A549 (cell line): ENCODE measurements at regions not wholly inside any gene's neighbourhood (a gene's known extent, or its start where the extent isn't known, plus 50 kb on each side); places are given as distances from the start of the nearest gene placed in this dataset.

ENCODE experiments used
- ATAC-seq, 2 experiments: fragments of 200-7000 bp in 1 of 2; fragments of >200 bp in 1 of 2; cut with Nextera tagmentation in 1 of 2; cut with Tn5 transposase in 1 of 2; 3 replicates each; pipeline versions ENCODE4 v1.8.0 to v1.9.1; 2018 to 2020; ENCODE audit warnings: mild to moderate bottlenecking in 1 of 2, moderate library complexity in 1 of 2
- CTCF ChIA-PET: fragments of 300-600 bp; sonication (Branson Sonifier 250); formaldehyde crosslinking; extraction: SDS; loops from one replicate; lab custom pipeline; 2021; ENCODE audit warnings: antibody characterized with exemption, inconsistent platforms; lab: Yijun Ruan, JAX
- POLR2A ChIA-PET: fragments of 350-600 bp; formaldehyde crosslinking; extraction: SDS; loops from one replicate; lab custom pipeline; 2021; ENCODE audit warnings: antibody characterized with exemption, inconsistent platforms; lab: Yijun Ruan, JAX
- DNase-seq, 2 experiments: peaks; one replicate each; pipeline versions ENCODE4 v3.0.0 to v3.0.0-alpha.2; 2011 to 2016; ENCODE audit warnings: low read depth in 1 of 2, low spot score in 1 of 2
- FAIRE-seq: peaks from 2 replicates; lab custom pipeline; 2011; peaks lifted over from hg19 to GRCh38; lab: Jason Lieb, UNC
- H3K27ac ChIP-seq, 2 experiments: fragments of >200 bp; sonication (Bioruptor Twin); formaldehyde crosslinking; 3 replicates each; pipeline ENCODE4 v1.5.1; 2016 to 2017
- H3K4me1 ChIP-seq: fragments of >200 bp; sonication (Bioruptor Twin); formaldehyde crosslinking; 3 replicates; pipeline ENCODE4 v1.6.1; 2016
- H3K4me2 ChIP-seq: fragments of >200 bp; sonication (Bioruptor Twin); formaldehyde crosslinking; 3 replicates; pipeline ENCODE4 v1.6.1; 2016
- H3K4me3 ChIP-seq: fragments of >200 bp; sonication (Bioruptor Twin); formaldehyde crosslinking; 3 replicates; pipeline ENCODE4 v1.5.1; 2016
- H3K9me3 ChIP-seq: fragments of >200 bp; sonication (Bioruptor Twin); formaldehyde crosslinking; 3 replicates; pipeline ENCODE4 v1.6.1; 2016
- BHLHE40 ChIP-seq: IDR thresholded peaks from 2 replicates; pipeline ENCODE4 v1.6.1; 2012; ENCODE audit warnings: low read depth, low read length, inconsistent platforms
- CBX8 ChIP-seq: fragments of 200-600 bp; sonication (generic); IDR thresholded peaks from 2 replicates; pipeline ENCODE4 v1.6.1; 2016
- CHD4 ChIP-seq: fragments of 200-600 bp; sonication (generic); IDR thresholded peaks from 2 replicates; pipeline ENCODE4 v1.6.1; 2016; ENCODE audit warnings: antibody characterized with exemption, mild to moderate bottlenecking, borderline replicate concordance
- EP300 ChIP-seq, 2 experiments: fragments of >200 bp; sonication (Bioruptor Twin); formaldehyde crosslinking; IDR thresholded peaks; 2 replicates in 1 of 2; 3 replicates in 1 of 2; pipeline ENCODE4 v1.6.1; 2016 to 2017
- FOXS1 ChIP-seq: fragments of 250-450 bp; sonication (Bioruptor Pico); IDR thresholded peaks from 2 replicates; pipeline ENCODE4 v1.5.0; 2020; ENCODE audit warnings: mild to moderate bottlenecking, moderate library complexity
- GATA3 ChIP-seq: IDR thresholded peaks from 2 replicates; pipeline ENCODE4 v1.6.1; 2012; ENCODE audit warnings: borderline replicate concordance
- HDAC2 ChIP-seq: fragments of 200-600 bp; sonication (generic); IDR thresholded peaks from 2 replicates; pipeline ENCODE4 v1.6.1; 2016
- HES2 ChIP-seq: fragments of >200 bp; sonication (Bioruptor Twin); formaldehyde crosslinking; IDR thresholded peaks from 2 replicates; pipeline ENCODE4 v1.6.1; 2016
- JUN ChIP-seq, 2 experiments: fragments of >200 bp; sonication (Bioruptor Twin); formaldehyde crosslinking; IDR thresholded peaks; 2 replicates in 1 of 2; 3 replicates in 1 of 2; pipeline ENCODE4 v1.6.1; 2016 to 2017
- JUNB ChIP-seq: fragments of >200 bp; sonication (Bioruptor Twin); formaldehyde crosslinking; IDR thresholded peaks from 2 replicates; pipeline ENCODE4 v1.6.1; 2016
- KDM1A ChIP-seq: fragments of 200-600 bp; sonication (generic); IDR thresholded peaks from 2 replicates; pipeline ENCODE4 v1.6.1; 2016; ENCODE audit warnings: low read depth, mild to moderate bottlenecking
- KDM5A ChIP-seq: fragments of 200-600 bp; sonication (generic); IDR thresholded peaks from 2 replicates; pipeline ENCODE4 v1.6.1; 2016; ENCODE audit warnings: antibody characterized with exemption, mild to moderate bottlenecking
- MAZ ChIP-seq: fragments of 150-350 bp; IDR thresholded peaks from 2 replicates; pipeline ENCODE4 v1.6.1; 2014; ENCODE audit warnings: antibody characterized with exemption, low read depth, low read length, borderline replicate concordance
- PHF8 ChIP-seq: fragments of 200-600 bp; sonication (generic); IDR thresholded peaks from 2 replicates; pipeline ENCODE4 v1.6.1; 2016; ENCODE audit warnings: low read depth, mild to moderate bottlenecking, antibody characterized with exemption, moderate library complexity, borderline replicate concordance
- POLR2AphosphoS2 ChIP-seq: conservative IDR thresholded peaks from 2 replicates; pipeline ENCODE4 v1.6.1; 2012; ENCODE audit warnings: low read length, improper control_type of control experiment, inconsistent platforms
- REST ChIP-seq: fragments of 200-600 bp; sonication (generic); IDR thresholded peaks from 2 replicates; pipeline ENCODE4 v1.6.1; 2016; ENCODE audit warnings: antibody characterized with exemption, mild to moderate bottlenecking, moderate library complexity
- TP53 ChIP-seq: fragments of 250-450 bp; sonication (Bioruptor Pico); IDR thresholded peaks from 2 replicates; pipeline ENCODE4 v1.5.0; 2021; ENCODE audit warnings: mild to moderate bottlenecking, moderate library complexity
- ZFP36 ChIP-seq: fragments of 450-650 bp; IDR thresholded peaks from 2 replicates; pipeline ENCODE4 v1.6.1; 2014; ENCODE audit warnings: borderline replicate concordance; ENCODE audit not compliant: partially characterized antibody
- ZSCAN20 ChIP-seq: fragments of 250-450 bp; sonication (Bioruptor Pico); IDR thresholded peaks from 2 replicates; pipeline ENCODE4 v1.8.0; 2022; ENCODE audit warnings: mild to moderate bottlenecking, moderate library complexity
- WGBS: methylation state at CpG from one replicate; pipeline ENCODE4 v1.1.6; 2017; ENCODE audit errors: missing lambda C conversion rate; 5-methylcytosine and 5-hydroxymethylcytosine counted together
- TF ChIP-seq, protein P1 (sequence below): IDR thresholded peaks from 2 replicates; pipeline ENCODE4 v1.6.1; 2012
- TF ChIP-seq, protein P2 (sequence below): fragments of 450-650 bp; IDR thresholded peaks from 2 replicates; pipeline ENCODE4 v1.6.1; 2014; ENCODE audit warnings: antibody characterized with exemption
- TF ChIP-seq, protein P3 (sequence below): IDR thresholded peaks from 2 replicates; pipeline ENCODE4 v1.6.1; 2012

GRCh38 chr6:118746825-118747174 lies 95.4 kb upstream of the CEP85L start:
- no peak for ATAC-seq
- H3K4me1 ChIP-seq, result no peaks in the 10 kb centered on the region
- POLR2A ChIA-PET, result no interaction called here
- FAIRE-seq, result no peak
- no peaks in the 10 kb centered on the region for H3K9me3 ChIP-seq
- no peak overlapping the region for H3K4me3 ChIP-seq
- H3K27ac ChIP-seq, result no peak overlapping the region
- no peak for DNase-seq
- H3K4me2 ChIP-seq, result no peak overlapping the region
- TF ChIP-seq ZFP36 (no peak), KDM1A (no peak)
- TF ChIP-seq, all 56 proteins: peak for 0
- CTCF ChIA-PET, result no interaction called here

DNA sequence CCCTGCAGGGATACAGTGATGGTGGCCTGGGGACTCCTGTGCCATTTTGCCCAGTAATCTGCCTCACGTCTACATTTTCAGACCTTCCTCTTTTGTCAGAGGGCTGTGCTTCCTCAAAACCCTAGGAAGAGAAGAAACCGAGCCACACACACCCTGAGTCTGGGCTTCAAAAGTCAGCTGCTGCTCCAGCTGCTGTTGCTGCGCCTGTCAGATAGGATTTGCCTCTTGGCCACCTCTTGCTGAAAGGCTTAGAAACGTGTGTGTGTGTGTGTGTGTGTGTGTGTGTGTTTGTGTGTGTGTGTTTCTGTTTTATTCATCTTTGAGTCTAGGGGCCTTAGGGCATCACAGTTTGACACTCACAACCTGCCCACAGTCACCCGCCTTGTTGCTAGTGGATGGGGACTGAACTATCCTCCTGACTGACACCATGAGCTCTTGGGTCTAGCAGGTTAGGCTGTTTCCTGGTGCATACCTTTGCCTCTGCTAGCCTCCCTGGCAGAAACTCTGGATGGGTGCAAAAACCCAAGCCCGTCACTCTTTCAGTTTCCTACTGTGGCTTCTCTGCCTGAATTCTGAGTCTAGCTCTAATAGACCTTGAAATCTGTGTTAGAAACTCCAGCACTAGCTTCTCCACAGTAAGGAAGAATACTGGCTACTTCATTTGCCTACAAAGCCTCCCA lies 94.9 kb upstream of the CEP85L start:
- FAIRE-seq (no peak), ATAC-seq (no peak), DNase-seq (no peak)
- no peak overlapping the region for H3K27ac ChIP-seq
- no peaks in the 10 kb centered on the region for H3K9me3 ChIP-seq
- H3K4me3 ChIP-seq, result no peak overlapping the region
- no peak overlapping the region for H3K4me2 ChIP-seq
- CTCF ChIA-PET, result no interaction called here
- WGBS, result 51% methylated on average over 6 of the region's 6 CpGs
- no peaks in the 10 kb centered on the region for H3K4me1 ChIP-seq
- no peak for TF ChIP-seq JUN (IDR thresholded peaks at IDR 0.05)
- TF ChIP-seq, protein P1, sequence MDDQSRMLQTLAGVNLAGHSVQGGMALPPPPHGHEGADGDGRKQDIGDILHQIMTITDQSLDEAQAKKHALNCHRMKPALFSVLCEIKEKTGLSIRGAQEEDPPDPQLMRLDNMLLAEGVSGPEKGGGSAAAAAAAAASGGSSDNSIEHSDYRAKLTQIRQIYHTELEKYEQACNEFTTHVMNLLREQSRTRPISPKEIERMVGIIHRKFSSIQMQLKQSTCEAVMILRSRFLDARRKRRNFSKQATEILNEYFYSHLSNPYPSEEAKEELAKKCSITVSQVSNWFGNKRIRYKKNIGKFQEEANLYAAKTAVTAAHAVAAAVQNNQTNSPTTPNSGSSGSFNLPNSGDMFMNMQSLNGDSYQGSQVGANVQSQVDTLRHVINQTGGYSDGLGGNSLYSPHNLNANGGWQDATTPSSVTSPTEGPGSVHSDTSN, result no peak
- TF ChIP-seq GATA3, result no peak
- no peak for TF ChIP-seq EP300 (IDR thresholded peaks at IDR 0.05)
- TF ChIP-seq, protein P2, sequence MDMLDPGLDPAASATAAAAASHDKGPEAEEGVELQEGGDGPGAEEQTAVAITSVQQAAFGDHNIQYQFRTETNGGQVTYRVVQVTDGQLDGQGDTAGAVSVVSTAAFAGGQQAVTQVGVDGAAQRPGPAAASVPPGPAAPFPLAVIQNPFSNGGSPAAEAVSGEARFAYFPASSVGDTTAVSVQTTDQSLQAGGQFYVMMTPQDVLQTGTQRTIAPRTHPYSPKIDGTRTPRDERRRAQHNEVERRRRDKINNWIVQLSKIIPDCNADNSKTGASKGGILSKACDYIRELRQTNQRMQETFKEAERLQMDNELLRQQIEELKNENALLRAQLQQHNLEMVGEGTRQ, result no peak
- no peak for TF ChIP-seq HDAC2
- no peak for TF ChIP-seq JUNB
- no peak for TF ChIP-seq KDM5A
- TF ChIP-seq MAZ, result no peak
- TF ChIP-seq HES2, result no peak
- no peak for TF ChIP-seq FOXS1 (CRISPR knock-in tag)
- POLR2A ChIA-PET, result no interaction called here

DNA sequence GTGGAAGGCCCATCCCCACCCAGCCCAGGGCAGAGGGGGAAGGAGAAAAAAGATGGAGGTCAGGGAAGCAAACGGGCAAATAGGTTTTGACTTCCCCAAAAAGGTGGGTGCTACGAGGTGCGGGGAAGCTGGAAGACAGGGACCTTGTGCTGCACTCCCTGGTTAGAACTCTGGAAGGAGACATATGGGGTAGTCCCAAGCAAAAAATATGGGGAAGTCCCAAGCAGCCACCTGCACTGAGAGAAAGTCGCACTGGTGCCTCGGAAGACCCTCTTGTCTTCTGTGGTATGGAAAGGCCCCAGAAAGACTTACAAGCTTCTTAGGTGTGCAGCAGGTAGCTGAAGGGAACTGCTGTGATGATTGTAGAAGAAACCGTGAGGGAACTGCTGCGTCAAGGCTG lies 93.8 kb upstream of the CEP85L start:
- no peak for ATAC-seq
- H3K4me3 ChIP-seq, result no peak overlapping the region
- POLR2A ChIA-PET, result no interaction called here
- CTCF ChIA-PET, result no interaction called here
- 0 out of 3 replicates have a peak, but pooled peaks cover 4% of the 10 kb centered on the region for H3K4me1 ChIP-seq
- no peak for FAIRE-seq
- no peak overlapping the region for H3K4me2 ChIP-seq
- WGBS, result 74% methylated on average over 7 of the region's 7 CpGs
- no peaks in the 10 kb centered on the region for H3K9me3 ChIP-seq
- no peak overlapping the region for H3K27ac ChIP-seq
- no peak for TF ChIP-seq CHD4
- no peak for TF ChIP-seq MAZ
- TF ChIP-seq TP53 (CRISPR knock-in tag), result no peak
- no peak for TF ChIP-seq PHF8
- TF ChIP-seq CBX8, result no peak
- TF ChIP-seq, protein P1, result no peak
- TF ChIP-seq POLR2AphosphoS2, result no peak
- TF ChIP-seq REST, result no peak
- TF ChIP-seq BHLHE40, result no peak
- no peak for TF ChIP-seq ZSCAN20
- TF ChIP-seq, protein P3, sequence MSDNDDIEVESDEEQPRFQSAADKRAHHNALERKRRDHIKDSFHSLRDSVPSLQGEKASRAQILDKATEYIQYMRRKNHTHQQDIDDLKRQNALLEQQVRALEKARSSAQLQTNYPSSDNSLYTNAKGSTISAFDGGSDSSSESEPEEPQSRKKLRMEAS, result no peak
- DNase-seq, result no peak
